ENCODE measurements at regions not wholly inside any gene's neighbourhood (a gene's known extent, or its start where the extent isn't known, plus 50 kb on each side); places are given as distances from the start of the nearest gene placed in this dataset.

DNA sequence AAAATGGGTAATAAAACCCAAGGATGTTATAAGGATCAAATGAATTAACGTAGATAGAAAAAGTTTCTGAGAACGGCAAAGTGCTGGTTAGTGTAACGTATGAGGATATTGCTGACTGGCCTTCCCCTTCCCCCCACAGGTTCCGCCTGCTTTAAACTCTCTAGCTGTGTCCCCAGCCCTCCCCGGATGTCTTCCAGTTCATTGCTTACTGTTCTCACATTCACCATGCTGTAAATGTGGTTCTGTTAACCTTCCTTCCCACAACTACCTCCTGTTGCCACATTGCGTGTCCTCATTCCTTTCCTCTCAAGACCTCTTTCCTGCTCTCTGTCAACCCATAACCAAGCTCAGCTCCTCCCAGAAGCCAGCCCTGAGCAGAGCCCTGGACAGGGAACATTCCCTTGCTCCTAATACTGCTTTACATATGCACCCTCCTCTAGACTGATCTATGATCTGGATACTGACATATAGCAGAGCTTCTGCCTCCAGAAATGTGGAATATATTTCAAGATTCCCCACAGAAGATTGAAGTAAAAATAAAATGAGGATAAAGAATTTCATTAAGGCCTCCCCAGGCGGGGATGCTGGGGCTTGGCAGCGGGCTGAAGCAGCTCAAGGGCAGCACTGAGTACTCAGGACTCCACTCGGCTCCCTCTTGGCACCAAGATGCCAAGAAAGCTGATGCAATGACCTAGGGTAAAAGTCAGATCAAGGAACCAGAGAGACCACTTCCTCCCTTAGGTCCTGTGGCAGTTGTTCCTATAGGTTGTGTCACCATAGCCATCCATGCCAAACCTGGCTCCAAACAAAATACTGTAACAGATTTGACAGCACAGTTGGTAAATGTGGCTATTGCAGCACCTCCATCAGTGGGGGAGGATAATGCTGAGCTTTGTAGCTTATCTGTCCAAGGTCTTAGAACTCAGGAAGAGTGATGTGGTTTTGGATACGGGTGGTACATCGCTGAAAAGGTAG, 136.4 kb upstream of the PIK3C3 start:
- in situ Hi-C loops (cut with HindIII; ENCODE audit: low pct_unique_long_range_greater_than_20kb, low sequenced_read_pairs) = no loop called here
- no peak for TF ChIP-seq JUND (IDR thresholded peaks at IDR 0.05; ENCODE audit: low read depth)
- DNase-seq (ENCODE audit: low read depth in 1 of 2, low spot score in 1 of 2) = no peak

DNA sequence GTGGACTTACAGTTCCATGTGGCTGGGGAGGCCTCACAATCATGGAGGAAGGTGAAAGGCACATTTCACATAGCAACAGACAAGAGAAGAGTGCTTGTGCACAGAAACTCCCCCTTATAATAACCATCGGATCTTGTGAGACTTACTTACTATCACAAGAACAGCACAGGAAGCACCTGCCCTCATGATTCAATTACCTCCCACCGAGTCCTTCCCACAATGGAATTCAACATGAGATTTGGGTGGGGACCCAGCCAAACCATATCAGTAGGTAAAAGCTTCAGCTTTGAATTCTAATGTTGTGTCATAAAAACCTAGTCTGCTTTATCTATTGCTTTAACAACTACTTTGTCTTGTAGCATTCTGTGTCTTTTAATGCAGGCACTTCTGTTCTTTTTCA, 140.4 kb upstream of the PIK3C3 start:
- TF ChIP-seq JUND (IDR thresholded peaks at IDR 0.05; ENCODE audit: low read depth) = no peak
- in situ Hi-C loops (cut with HindIII; ENCODE audit: low pct_unique_long_range_greater_than_20kb, low sequenced_read_pairs) = no loop called here
- DNase-seq (ENCODE audit: low read depth in 1 of 2, low spot score in 1 of 2) = no peak

DNA sequence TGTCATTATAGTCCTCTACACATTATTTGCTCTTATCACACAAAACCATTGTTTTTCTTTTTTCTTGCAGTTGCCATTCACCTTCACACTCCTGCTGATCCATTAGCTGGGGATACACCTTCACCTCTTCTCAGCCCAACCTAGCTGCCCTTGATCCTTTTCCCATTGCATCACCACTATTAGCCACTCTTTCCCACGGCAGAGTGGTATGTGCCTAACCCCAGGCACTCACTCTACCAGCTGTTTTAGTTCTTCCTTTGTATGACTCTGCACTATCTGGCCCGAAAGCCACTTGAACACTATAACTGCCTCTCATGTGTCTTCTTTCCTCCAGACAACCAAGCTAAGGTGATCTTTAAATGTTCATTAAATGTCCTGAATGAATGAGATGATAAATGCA, 145.4 kb upstream of the PIK3C3 start:
- in situ Hi-C loops (cut with HindIII; ENCODE audit: low pct_unique_long_range_greater_than_20kb, low sequenced_read_pairs) = no loop called here
- TF ChIP-seq JUND (IDR thresholded peaks at IDR 0.05; ENCODE audit: low read depth) = no peak
- no peak for DNase-seq (ENCODE audit: low read depth in 1 of 2, low spot score in 1 of 2)

DNA sequence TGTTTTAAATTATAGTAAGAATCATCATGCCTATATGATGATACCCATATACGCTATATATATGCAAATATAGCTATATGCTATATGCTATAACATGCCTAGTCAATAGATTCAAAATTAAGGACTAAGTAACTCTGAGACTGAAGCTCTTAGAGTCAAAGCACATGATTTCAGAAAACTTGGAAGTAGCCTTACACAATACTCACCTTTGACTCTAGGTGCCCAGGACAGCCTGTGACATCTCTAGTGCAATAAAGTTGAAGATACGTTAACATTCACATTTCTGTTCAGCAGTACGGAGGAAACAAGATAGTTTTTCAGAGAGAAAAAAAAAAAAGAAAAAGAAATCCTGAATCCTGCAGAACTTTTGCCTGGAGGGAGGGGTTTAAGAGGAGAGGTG, 149.7 kb upstream of the PIK3C3 start:
- no peak for TF ChIP-seq JUND (IDR thresholded peaks at IDR 0.05; ENCODE audit: low read depth)
- in situ Hi-C loops (cut with HindIII; ENCODE audit: low pct_unique_long_range_greater_than_20kb, low sequenced_read_pairs) = no loop called here
- no peak for DNase-seq (ENCODE audit: low read depth in 1 of 2, low spot score in 1 of 2)

DNA sequence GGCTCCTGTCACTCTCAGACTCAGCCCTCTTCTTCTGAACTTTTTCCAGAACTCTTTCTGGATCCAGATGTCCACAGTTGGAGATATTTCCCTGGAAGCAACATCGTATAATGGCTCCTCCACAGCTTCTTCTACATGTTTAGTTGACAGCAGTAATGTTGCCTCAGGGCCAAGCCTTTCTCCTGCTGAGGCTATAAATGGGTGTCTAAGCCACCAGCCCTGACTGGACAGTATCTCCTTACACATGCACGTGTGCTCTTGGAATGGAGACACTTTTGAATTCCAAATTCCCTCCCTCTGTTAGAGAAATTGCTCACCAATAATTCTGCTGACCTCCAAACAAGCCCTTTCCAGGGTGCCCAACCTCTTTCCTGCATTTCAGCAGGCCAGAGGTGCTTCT, 156.2 kb upstream of the PIK3C3 start:
- in situ Hi-C loops (cut with HindIII; ENCODE audit: low pct_unique_long_range_greater_than_20kb, low sequenced_read_pairs) = no loop called here
- no peak for DNase-seq (ENCODE audit: low read depth in 1 of 2, low spot score in 1 of 2)
- TF ChIP-seq JUND (IDR thresholded peaks at IDR 0.05; ENCODE audit: low read depth) = no peak

DNA sequence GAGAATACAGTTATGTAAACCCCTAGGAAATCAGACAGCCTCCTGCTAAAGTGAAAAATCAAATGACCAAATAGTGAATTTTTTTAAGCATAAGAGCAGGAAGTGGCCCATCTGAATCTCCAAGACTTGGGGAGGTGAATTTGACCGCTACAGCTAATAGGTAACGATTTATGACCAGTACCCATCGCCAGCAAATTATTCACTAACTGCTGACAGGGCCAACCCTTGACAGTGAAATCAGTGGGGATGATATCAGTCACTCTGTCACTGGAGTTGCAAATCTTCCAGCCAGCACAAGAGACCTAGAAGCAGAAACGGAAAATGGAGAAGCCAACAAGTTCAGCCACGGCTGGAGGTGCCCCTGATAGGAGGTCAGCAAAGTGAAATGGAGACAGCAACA, 164.3 kb upstream of the PIK3C3 start:
- no peak for TF ChIP-seq JUND (IDR thresholded peaks at IDR 0.05; ENCODE audit: low read depth)
- no peak for DNase-seq (ENCODE audit: low read depth in 1 of 2, low spot score in 1 of 2)
- in situ Hi-C loops (cut with HindIII; ENCODE audit: low pct_unique_long_range_greater_than_20kb, low sequenced_read_pairs) = no loop called here

DNA sequence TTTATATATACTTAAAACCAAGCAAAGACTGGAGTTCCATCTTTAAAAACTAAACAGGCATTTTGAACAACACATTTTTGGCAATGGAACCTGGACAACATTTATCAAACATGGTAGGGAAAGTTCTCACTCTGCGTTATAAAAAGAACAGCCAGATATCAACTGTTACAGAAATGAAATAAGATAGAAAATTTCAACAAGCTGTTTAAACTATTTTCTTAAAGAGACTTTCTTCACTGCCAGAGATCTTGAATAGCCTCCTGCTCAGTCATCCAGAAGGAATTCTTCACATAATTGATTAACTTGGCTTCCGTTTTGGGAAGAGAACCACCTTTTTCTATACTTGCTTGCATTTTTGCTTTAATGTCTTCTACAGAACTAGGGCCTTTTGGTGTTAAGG, 166.0 kb upstream of the PIK3C3 start:
- in situ Hi-C loops (cut with HindIII; ENCODE audit: low pct_unique_long_range_greater_than_20kb, low sequenced_read_pairs) = no loop called here
- DNase-seq (ENCODE audit: low read depth in 1 of 2, low spot score in 1 of 2) = no peak
- TF ChIP-seq JUND (IDR thresholded peaks at IDR 0.05; ENCODE audit: low read depth) = no peak

DNA sequence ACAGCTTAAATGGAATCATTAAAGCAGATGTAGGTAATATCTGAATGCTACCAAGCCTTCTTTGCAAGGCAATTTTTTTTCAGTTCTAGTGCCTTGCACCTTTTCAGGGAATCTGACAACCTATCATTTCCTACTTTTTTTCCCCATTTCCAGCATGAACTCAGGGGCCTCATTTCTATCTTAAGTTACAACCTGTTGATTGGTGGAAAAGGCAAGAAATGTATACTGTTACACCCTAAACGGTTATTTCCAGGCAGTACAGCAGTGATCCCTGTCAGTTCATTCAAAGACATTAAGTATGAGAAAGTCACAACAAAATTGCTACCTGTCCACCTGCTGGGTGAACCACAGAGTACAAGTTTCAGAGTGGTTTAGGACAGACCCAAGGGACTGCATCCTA, 171.2 kb upstream of the PIK3C3 start:
- TF ChIP-seq JUND (IDR thresholded peaks at IDR 0.05; ENCODE audit: low read depth) = no peak
- DNase-seq (ENCODE audit: low read depth in 1 of 2, low spot score in 1 of 2) = no peak
- in situ Hi-C loops (cut with HindIII; ENCODE audit: low pct_unique_long_range_greater_than_20kb, low sequenced_read_pairs) = no loop called here

DNA sequence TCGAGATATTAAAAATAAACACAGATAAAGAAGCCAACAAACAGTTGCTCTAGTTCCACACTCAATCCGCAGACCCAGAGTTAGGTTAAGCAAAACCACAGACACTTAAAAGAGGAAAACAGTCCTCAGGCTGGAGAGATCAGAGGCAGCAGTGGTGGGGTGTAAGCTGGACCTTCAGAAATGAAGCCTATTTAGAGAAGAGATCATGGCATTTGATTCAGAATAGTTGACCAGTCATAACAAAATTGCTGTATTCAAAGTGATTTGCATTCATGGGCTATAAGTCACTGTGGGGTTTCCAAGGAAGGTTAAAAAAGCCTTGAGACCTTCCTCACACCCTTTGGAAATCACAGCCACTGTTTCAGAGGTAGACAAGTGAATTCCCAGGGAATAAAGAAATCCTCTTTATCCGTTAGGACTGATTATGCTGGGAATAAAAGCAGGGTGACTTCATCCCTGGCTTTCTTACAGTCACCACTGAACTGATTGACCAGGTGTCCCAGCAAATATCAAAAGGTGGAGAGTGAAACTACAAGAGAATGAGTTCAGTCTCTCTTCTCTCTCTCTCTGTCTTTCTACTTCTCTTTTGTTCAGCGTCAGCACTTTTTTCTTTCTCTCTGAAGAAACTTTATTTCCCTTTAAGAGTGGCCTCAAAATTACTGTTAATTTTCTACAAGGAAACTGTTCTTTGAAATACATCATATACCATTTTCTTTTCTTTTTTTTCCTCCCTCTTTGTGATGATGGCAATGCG, 171.8 kb upstream of the PIK3C3 start:
- no peak for TF ChIP-seq JUND (IDR thresholded peaks at IDR 0.05; ENCODE audit: low read depth)
- DNase-seq (ENCODE audit: low read depth in 1 of 2, low spot score in 1 of 2) = no peak
- in situ Hi-C loops (cut with HindIII; ENCODE audit: low pct_unique_long_range_greater_than_20kb, low sequenced_read_pairs) = no loop called here

DNA sequence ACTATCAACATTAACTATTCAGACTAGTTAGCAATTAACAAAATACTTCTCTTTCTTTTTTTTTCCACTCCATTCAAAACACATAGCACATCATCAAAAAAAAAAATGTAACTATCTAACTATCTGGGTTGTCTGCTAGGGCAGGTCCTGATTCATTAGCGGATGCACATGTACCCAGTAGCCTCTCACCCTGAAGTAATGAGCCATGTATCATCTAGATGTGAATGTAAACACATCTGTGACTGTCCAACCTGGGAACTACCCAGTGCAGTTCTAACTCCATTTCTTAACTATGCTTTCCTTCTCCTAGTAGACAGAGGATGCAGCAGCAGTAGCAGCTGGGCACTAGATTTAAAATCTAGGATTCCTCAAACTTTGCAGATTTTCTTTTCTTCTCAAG, 183.1 kb upstream of the PIK3C3 start:
- no peak for TF ChIP-seq JUND (IDR thresholded peaks at IDR 0.05; ENCODE audit: low read depth)
- DNase-seq (ENCODE audit: low read depth in 1 of 2, low spot score in 1 of 2) = no peak
- in situ Hi-C loops (cut with HindIII; ENCODE audit: low pct_unique_long_range_greater_than_20kb, low sequenced_read_pairs) = no loop called here

DNA sequence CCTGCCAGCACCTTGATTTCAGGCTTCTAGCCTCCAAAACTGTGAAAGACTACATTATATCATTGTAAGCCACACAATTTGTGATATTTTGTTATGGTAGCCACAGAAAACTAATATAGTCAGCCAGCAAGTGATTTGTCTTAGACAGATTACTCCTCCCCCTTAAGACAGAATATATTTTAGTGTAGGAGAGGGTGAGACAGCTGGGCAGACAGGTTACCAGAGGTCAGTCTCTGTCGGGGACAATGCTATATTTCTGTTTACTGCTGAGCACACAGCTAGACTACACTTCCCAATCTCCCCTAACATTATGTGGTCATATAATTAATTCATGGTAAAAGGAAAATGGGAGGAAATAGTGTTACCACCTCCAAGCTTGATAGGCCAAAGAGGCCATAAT, 185.8 kb upstream of the PIK3C3 start:
- DNase-seq (ENCODE audit: low read depth in 1 of 2, low spot score in 1 of 2) = no peak
- in situ Hi-C loops (cut with HindIII; ENCODE audit: low pct_unique_long_range_greater_than_20kb, low sequenced_read_pairs) = no loop called here
- TF ChIP-seq JUND (IDR thresholded peaks at IDR 0.05; ENCODE audit: low read depth) = no peak

DNA sequence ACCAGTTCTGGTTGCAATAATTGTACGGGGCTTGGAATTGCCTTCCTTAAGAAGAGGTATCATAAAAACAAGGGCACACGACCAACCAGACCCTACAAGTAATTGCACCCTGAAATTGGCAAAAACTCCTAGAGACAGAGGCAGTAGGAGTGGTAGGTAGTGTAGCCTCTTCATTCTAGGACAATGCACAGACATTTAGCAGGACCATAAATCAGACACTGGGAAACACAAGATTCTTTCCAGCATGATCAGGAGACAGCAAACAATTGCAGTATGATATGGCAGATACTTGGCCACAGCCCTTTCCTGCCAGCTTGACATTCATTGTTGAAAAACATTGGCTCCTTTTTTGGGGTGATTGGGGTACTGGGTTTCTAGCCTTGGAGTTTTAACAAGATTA, 186.6 kb upstream of the PIK3C3 start:
- in situ Hi-C loops (cut with HindIII; ENCODE audit: low pct_unique_long_range_greater_than_20kb, low sequenced_read_pairs) = no loop called here
- no peak for TF ChIP-seq JUND (IDR thresholded peaks at IDR 0.05; ENCODE audit: low read depth)
- DNase-seq (ENCODE audit: low read depth in 1 of 2, low spot score in 1 of 2) = no peak

DNA sequence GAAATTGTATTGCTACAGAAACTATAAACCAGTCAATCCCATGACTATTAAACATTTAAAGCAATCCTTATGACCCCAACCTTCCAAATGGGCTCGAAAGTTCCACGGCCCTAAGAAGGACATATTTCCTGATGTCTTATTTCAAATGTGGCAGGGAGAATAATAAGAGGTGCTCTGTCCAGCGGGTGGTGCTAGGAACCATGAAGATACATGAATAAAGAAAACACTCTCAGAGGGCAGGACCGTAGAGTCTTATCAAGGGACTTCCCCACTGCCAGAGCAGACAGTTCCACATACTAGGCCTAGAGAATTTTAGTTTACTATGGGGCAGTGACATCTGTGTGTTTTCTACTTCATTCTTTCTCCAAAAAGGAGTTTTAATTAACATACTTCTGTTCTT, 187.1 kb upstream of the PIK3C3 start:
- in situ Hi-C loops (cut with HindIII; ENCODE audit: low pct_unique_long_range_greater_than_20kb, low sequenced_read_pairs) = no loop called here
- TF ChIP-seq JUND (IDR thresholded peaks at IDR 0.05; ENCODE audit: low read depth) = no peak
- peak; percentile 3 to 5 for DNase-seq (ENCODE audit: low read depth in 1 of 2, low spot score in 1 of 2)

Measured in T47D (cell line).